HepG2 (cell line): ENCODE measurements at regions not wholly inside any gene's neighbourhood (a gene's known extent, or its start where the extent isn't known, plus 50 kb on each side); places are given as distances from the start of the nearest gene placed in this dataset.

ENCODE experiments used
- ATAC-seq: fragments of 200-7000 bp; cut with Tn5 transposase; 3 replicates; pipeline ENCODE4 v1.9.1; 2020; ENCODE audit warnings: mild to moderate bottlenecking, moderate library complexity
- BruUV-seq: library from RNA; stranded (reverse); fragments of 400-500 nt; replicated peaks from 2 replicates; lab custom pipeline; 2021; lab: Mats Ljungman, UMichigan
- CTCF ChIA-PET: fragments of 300-600 bp; formaldehyde crosslinking; extraction: SDS; loops from one replicate; lab custom pipeline; 2021; ENCODE audit warnings: low total read pairs, inconsistent platforms, low intra/inter-chr PET ratio; lab: Yijun Ruan, JAX
- POLR2A ChIA-PET: fragments of 350-600 bp; sonication (Branson Sonifier 250); formaldehyde crosslinking; loops from one replicate; lab custom pipeline; 2020; ENCODE audit warnings: antibody characterized with exemption, inconsistent platforms; lab: Yijun Ruan, JAX
- DNase-seq: peaks from one replicate; pipeline ENCODE4 v3.0.0-alpha.2; 2015; ENCODE audit warnings: low spot score
- FAIRE-seq: peaks from 3 replicates; lab custom pipeline; 2011; peaks lifted over from hg19 to GRCh38; lab: Jason Lieb, UNC
- H2AFZ ChIP-seq: one replicate; pipeline ENCODE4 v1.6.1; 2011; ENCODE audit warnings: low read length, inconsistent platforms
- H3K27ac ChIP-seq: fragments of 300-600 bp; 3 replicates; pipeline ENCODE4 v1.8.0; 2011; ENCODE audit warnings: mixed run types, mild to moderate bottlenecking, mixed read lengths, low read length, inconsistent platforms; ENCODE audit not compliant: insufficient read depth; ENCODE audit errors: extremely low read length
- H3K27me3 ChIP-seq, 2 experiments: fragments of 200-600 bp in 1 of 2; 2 replicates in 1 of 2; 3 replicates in 1 of 2; pipeline versions ENCODE4 v1.6.0 to v1.8.0; 2011; ENCODE audit warnings: low read length in 2 of 2, mild to moderate bottlenecking in 2 of 2, moderate library complexity in 2 of 2, inconsistent platforms in 1 of 2; ENCODE audit not compliant: insufficient read depth in 2 of 2, control insufficient read depth in 1 of 2
- H3K36me3 ChIP-seq, 2 experiments: fragments of 200-600 bp in 1 of 2; replicated peaks in 1 of 2; 2 replicates in 1 of 2; 3 replicates in 1 of 2; pipeline versions ENCODE4 v1.5.1 to v1.8.0; 2011; ENCODE audit warnings: low read length in 2 of 2, inconsistent platforms in 1 of 2; ENCODE audit not compliant: insufficient read depth in 2 of 2, control insufficient read depth in 1 of 2
- H3K4me1 ChIP-seq: 2 replicates; pipeline ENCODE4 v1.5.1; 2012; ENCODE audit warnings: low read length, inconsistent platforms; ENCODE audit not compliant: insufficient read depth
- H3K4me2 ChIP-seq: 2 replicates; pipeline ENCODE4 v1.6.0; 2011; ENCODE audit warnings: low read depth, low read length, inconsistent platforms
- H3K4me3 ChIP-seq, 3 experiments: fragments of 200-600 bp in 1 of 3; sonication (generic), shearing (Covaris generic) in 1 of 3; replicated peaks in 1 of 3; 2 replicates each; pipeline ENCODE4 v1.5.1; 2011 to 2016; ENCODE audit warnings: low read length in 3 of 3, inconsistent platforms in 2 of 3, low read depth in 2 of 3, mild to moderate bottlenecking in 2 of 3, control low read depth in 1 of 3, mixed read lengths in 1 of 3; ENCODE audit not compliant: insufficient read depth in 1 of 3
- H3K79me2 ChIP-seq: one replicate; pipeline ENCODE4 v1.6.1; 2011; ENCODE audit warnings: low read length, inconsistent platforms; ENCODE audit not compliant: insufficient read depth
- H3K9ac ChIP-seq: 2 replicates; pipeline ENCODE4 v1.6.0; 2011; ENCODE audit warnings: mild to moderate bottlenecking, low read depth, low read length, inconsistent platforms; ENCODE audit not compliant: insufficient read depth
- H3K9me3 ChIP-seq: 2 replicates; pipeline ENCODE4 v1.5.1; 2012; ENCODE audit warnings: mild to moderate bottlenecking, low read length
- H4K20me1 ChIP-seq: 2 replicates; pipeline ENCODE4 v1.6.0; 2011; ENCODE audit warnings: inconsistent platforms, mild to moderate bottlenecking, low read length, moderate library complexity; ENCODE audit not compliant: insufficient read depth
- ADNP ChIP-seq: sonication (generic); formaldehyde crosslinking; IDR thresholded peaks from 2 replicates; pipeline ENCODE4 v1.4.0; 2020; ENCODE audit warnings: missing genetic modification reagents
- EED ChIP-seq: sonication (generic); formaldehyde crosslinking; IDR thresholded peaks from 2 replicates; pipeline ENCODE4 v1.5.0; 2020; ENCODE audit warnings: mild to moderate bottlenecking, missing genetic modification reagents
- HCFC1 ChIP-seq: fragments of 150-350 bp; IDR thresholded peaks from 2 replicates; pipeline ENCODE4 v1.6.1; 2014; ENCODE audit warnings: low read depth, low read length
- SRY ChIP-seq: sonication (generic); formaldehyde crosslinking; IDR thresholded peaks from 2 replicates; pipeline ENCODE4 v1.8.0; 2022; ENCODE audit warnings: mild to moderate bottlenecking, missing genetic modification reagents
- ZBTB40 ChIP-seq, 2 experiments: fragments of 450-650 bp in 1 of 2; sonication (generic) in 1 of 2; formaldehyde crosslinking in 1 of 2; IDR thresholded peaks; 2 replicates each; pipeline versions ENCODE4 v1.6.1 to v1.8.0; 2016 to 2022; ENCODE audit warnings: antibody characterized with exemption in 1 of 2, mild to moderate bottlenecking in 1 of 2, missing genetic modification reagents in 1 of 2
- ZNF180 ChIP-seq: sonication (generic); formaldehyde crosslinking; IDR thresholded peaks from 2 replicates; pipeline ENCODE4 v1.4.0; 2020; ENCODE audit warnings: low read depth, missing genetic modification reagents, borderline replicate concordance
- ZNF253 ChIP-seq: sonication (generic); formaldehyde crosslinking; IDR thresholded peaks from 2 replicates; pipeline ENCODE4 v1.8.0; 2022; ENCODE audit warnings: mild to moderate bottlenecking, missing genetic modification reagents, borderline replicate concordance
- WGBS: methylation state at CpG from one replicate; pipeline ENCODE4 v1.1.6; 2017; ENCODE audit warnings: low lambda C conversion rate; 5-methylcytosine and 5-hydroxymethylcytosine counted together
- in situ Hi-C: cut with HindIII; loops from 2 replicates; pipeline ENCODE4 v1.10.0; 2017; ENCODE audit warnings: low pct_unique_long_range_greater_than_20kb; ENCODE audit not compliant: extremely low pct_ligation_motif_present
- intact Hi-C: fragments of 100-400 bp; cut with micrococcal nuclease; formaldehyde crosslinking; loops from one replicate; pipeline ENCODE4 v1.10.0; 2022; ENCODE audit not compliant: unreplicated experiment

- TF ChIP-seq ZBTB40 (IDR thresholded peaks at IDR 0.05) = no peak
- TF ChIP-seq ZBTB40 (CRISPR knock-in tag; IDR thresholded peaks at IDR 0.05) = no peak
- TF ChIP-seq SRY (CRISPR knock-in tag) = no peak
- no peak for TF ChIP-seq ZNF180 (CRISPR knock-in tag)
These were observed 514.0 kb downstream of the NPHP4 start (continued) for GRCh38 chr1:5478156-5478695.

GRCh38 chr1:5477716-5478115 is 514.5 kb downstream of the NPHP4 start:
- Histone ChIP-seq H3K4me2 (no peak overlapping the region), H4K20me1 (no peaks in the 10 kb centered on the region), H3K9ac (no peak overlapping the region), H3K27me3 (peaks cover 5 to 62% of the 10 kb centered on the region in 2 experiments; a peak in 4 of 5 replicates), H3K36me3 (no peaks in the 10 kb centered on the region), H2AFZ (no peak overlapping the region), H3K4me3 (no peak overlapping the region), H3K9me3 (no peaks in the 10 kb centered on the region), H3K79me2 (no peaks in the 10 kb centered on the region), H3K27ac (no peak overlapping the region), H3K4me1 (no peaks in the 10 kb centered on the region)
- no TSS peak for BruUV-seq
- DNase-seq (no peak), FAIRE-seq (no peak), ATAC-seq (no peak)
- WGBS = 37% methylated on average over 11 of the region's 11 CpGs
- POLR2A ChIA-PET = no interaction called here
- intact Hi-C loops (no loop called here), in situ Hi-C loops (no loop called here)
- TF ChIP-seq EED (CRISPR knock-in tag) (no peak), ZNF253 (no peak), HCFC1 (no peak), ADNP (CRISPR knock-in tag) (no peak)
- CTCF ChIA-PET = no interaction called here
